22Rv1 (cell line): ENCODE measurements at regions not wholly inside any gene's neighbourhood (a gene's known extent, or its start where the extent isn't known, plus 50 kb on each side); places are given as distances from the start of the nearest gene placed in this dataset.

Experiments
- CTCF ChIP-seq: fragments of 450-650 bp; IDR thresholded peaks from 2 replicates; pipeline ENCODE4 v1.5.1; 2017; ENCODE audit warnings: mild to moderate bottlenecking
- ZFX ChIP-seq: fragments of 450-650 bp; IDR thresholded peaks from 2 replicates; pipeline ENCODE4 v1.6.1; 2017; ENCODE audit warnings: antibody characterized with exemption, borderline replicate concordance

DNA sequence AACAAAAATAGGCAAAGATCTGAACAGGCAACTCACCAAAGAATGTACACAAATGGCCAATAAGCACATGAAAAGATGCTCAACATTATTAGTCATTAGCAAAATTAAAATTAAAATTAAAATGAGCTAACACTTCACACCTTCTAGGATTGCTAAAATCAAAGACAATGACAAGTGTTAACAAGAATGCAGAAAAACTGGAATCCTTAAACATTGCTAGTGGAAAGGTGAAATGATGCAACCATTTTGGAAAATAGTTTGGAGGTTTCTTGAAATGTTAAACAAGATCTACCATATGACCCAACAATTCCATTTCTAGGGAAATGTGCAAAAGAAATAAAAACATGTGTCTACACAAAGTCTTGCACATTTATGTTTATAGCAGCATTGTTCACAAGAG is 75.5 kb upstream of the DST start:
- no peak for TF ChIP-seq CTCF
- TF ChIP-seq ZFX: no peak
